Tibial nerve (tissue), 4 donors: ENCODE measurements at regions not wholly inside any gene's neighbourhood (a gene's known extent, or its start where the extent isn't known, plus 50 kb on each side); places are given as distances from the start of the nearest gene placed in this dataset.

Experiments used
- DNase-seq, 2 donors: peaks; one replicate each; pipeline ENCODE4 v3.0.0-alpha.2; 2019; ENCODE audit warnings: low spot score in 2 of 2
- H3K27ac ChIP-seq, 4 donors: fragments of 200-600 bp; sonication (generic) in 3 of 4; one replicate each; pipeline ENCODE4 v1.5.1; 2017 to 2019; ENCODE audit warnings: mild to moderate bottlenecking in 1 of 4
- H3K27me3 ChIP-seq, 2 donors: fragments of 200-600 bp; sonication (generic) in 1 of 2; one replicate each; pipeline versions ENCODE4 v1.5.1 to v1.6.0; 2017 to 2019
- H3K36me3 ChIP-seq, 3 donors: fragments of 200-600 bp; sonication (generic); one replicate each; pipeline ENCODE4 v1.5.1; 2018 to 2019
- H3K4me1 ChIP-seq, 4 donors: fragments of 200-600 bp; sonication (generic) in 3 of 4; one replicate each; pipeline ENCODE4 v1.5.1; 2017 to 2019
- H3K4me3 ChIP-seq, 4 donors: fragments of 200-600 bp; sonication (generic) in 3 of 4; one replicate each; pipeline ENCODE4 v1.5.1; 2017 to 2019; ENCODE audit warnings: mild to moderate bottlenecking in 1 of 4, moderate library complexity in 1 of 4
- H3K9me3 ChIP-seq, 4 donors: fragments of 200-600 bp; sonication (generic) in 3 of 4; one replicate each; pipeline ENCODE4 v1.5.1; 2017 to 2019
- CTCF ChIP-seq, 5 experiments: fragments of 200-600 bp in 3 of 5; fragments of 450-650 bp in 2 of 5; sonication (generic) in 3 of 5; IDR thresholded peaks; one replicate each; pipeline ENCODE4 v1.5.1; 2016 to 2019; ENCODE audit warnings: antibody characterized with exemption in 5 of 5, mild to moderate bottlenecking in 3 of 5, moderate library complexity in 2 of 5
- EP300 ChIP-seq, 2 donors: sonication (generic); formaldehyde crosslinking; IDR thresholded peaks; one replicate each; pipeline ENCODE4 v1.6.1; 2017; ENCODE audit warnings: antibody characterized with exemption in 2 of 2, mild to moderate bottlenecking in 1 of 2
- POLR2A ChIP-seq, 2 donors: fragments of 450-650 bp; IDR thresholded peaks; one replicate each; pipeline ENCODE4 v1.6.1; 2017; ENCODE audit warnings: antibody characterized with exemption in 2 of 2, mild to moderate bottlenecking in 2 of 2, moderate library complexity in 2 of 2
- WGBS, 2 donors: methylation state at CpG; one replicate each; pipeline ENCODE4 v1.1.5; 2018; 5-methylcytosine and 5-hydroxymethylcytosine counted together

DNA sequence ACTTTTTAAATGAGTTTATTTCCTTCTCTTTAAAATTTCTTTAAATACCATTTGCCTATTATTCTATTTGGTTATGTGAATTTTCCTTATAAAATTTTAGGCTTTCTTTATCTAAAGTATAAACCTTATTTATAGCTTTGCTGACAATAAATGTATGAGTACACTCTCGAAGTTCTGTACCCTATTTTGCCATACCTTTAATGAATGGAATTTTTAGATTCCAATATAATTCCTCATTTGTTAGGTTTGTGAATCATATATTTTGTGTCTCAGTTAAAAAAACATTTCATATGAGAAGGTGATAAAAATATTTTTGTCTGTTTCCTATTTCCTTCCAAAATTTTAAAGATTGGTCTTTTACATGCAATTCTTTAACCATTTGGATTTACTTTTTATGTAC is 427.4 kb upstream of the SLC8A1 start:
- 77 to 82% methylated on average over 1 of the region's 1 CpG for WGBS, 2 donors
- H3K9me3 ChIP-seq: no peaks in the 10 kb centered on the region
- no peak for TF ChIP-seq CTCF (IDR thresholded peaks at IDR 0.05)
- no peak for TF ChIP-seq EP300 (IDR thresholded peaks at IDR 0.05)
- TF ChIP-seq POLR2A (IDR thresholded peaks at IDR 0.05): no peak

GRCh38 chr2:40886100-40886499 is 434.2 kb upstream of the SLC8A1 start:
- DNase-seq: no peak
- Histone ChIP-seq H3K4me3 (no peak overlapping the region), H3K36me3 (no peaks in the 10 kb centered on the region), H3K27me3 (no peaks in the 10 kb centered on the region), H3K4me1 (no peaks in the 10 kb centered on the region), H3K9me3 (no peaks in the 10 kb centered on the region), H3K27ac (no peak overlapping the region)
- 76 to 79% methylated on average over 1 of the region's 1 CpG for WGBS, 2 donors
- TF ChIP-seq POLR2A (IDR thresholded peaks at IDR 0.05): no peak
- no peak for TF ChIP-seq CTCF (IDR thresholded peaks at IDR 0.05)
- TF ChIP-seq EP300 (IDR thresholded peaks at IDR 0.05): no peak

More for the DNA sequence above, 427.4 kb upstream of the SLC8A1 start:
- H3K27me3 ChIP-seq: no peaks in the 10 kb centered on the region
- no peak overlapping the region for H3K27ac ChIP-seq
- H3K4me3 ChIP-seq: no peak overlapping the region
- no peak for DNase-seq
- H3K36me3 ChIP-seq: no peaks in the 10 kb centered on the region
- no peaks in the 10 kb centered on the region for H3K4me1 ChIP-seq

GRCh38 chr2:40886655-40887054 is 434.8 kb upstream of the SLC8A1 start:
- Histone ChIP-seq H3K9me3 (no peaks in the 10 kb centered on the region), H3K36me3 (no peaks in the 10 kb centered on the region), H3K27me3 (no peaks in the 10 kb centered on the region), H3K4me3 (no peak overlapping the region), H3K27ac (no peak overlapping the region), H3K4me1 (no peaks in the 10 kb centered on the region)
- whole genome bisulfite sequencing, 2 donors: 88 to 90% methylated on average over 1 of the region's 1 CpG
- no peak for DNase-seq
- TF ChIP-seq CTCF (IDR thresholded peaks at IDR 0.05) (no peak), POLR2A (IDR thresholded peaks at IDR 0.05) (no peak), EP300 (IDR thresholded peaks at IDR 0.05) (no peak)

DNA sequence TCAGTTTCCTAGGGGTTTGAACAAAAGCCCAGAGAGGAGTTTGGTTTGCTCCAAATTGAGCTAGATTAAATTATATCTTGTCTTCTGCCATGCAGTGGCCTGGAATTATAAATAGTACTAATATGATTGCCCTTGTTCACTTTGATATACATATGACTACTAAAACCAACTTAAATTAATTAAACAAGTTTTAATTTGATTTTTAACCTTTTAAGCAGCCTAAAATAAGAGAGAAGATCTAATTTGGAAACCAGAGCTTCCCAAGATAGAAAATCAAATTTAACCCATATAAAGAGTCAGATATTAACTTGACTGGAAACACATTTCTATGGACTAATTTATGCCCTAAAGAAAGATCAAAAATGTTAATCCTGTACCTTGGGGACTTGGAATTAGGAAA is 444.5 kb upstream of the SLC8A1 start:
- no peak overlapping the region for H3K27ac ChIP-seq
- H3K4me1 ChIP-seq: no peaks in the 10 kb centered on the region
- no peaks in the 10 kb centered on the region for H3K9me3 ChIP-seq
- H3K27me3 ChIP-seq: no peaks in the 10 kb centered on the region
- no peak for TF ChIP-seq POLR2A (IDR thresholded peaks at IDR 0.05)
- TF ChIP-seq EP300 (IDR thresholded peaks at IDR 0.05): no peak
- TF ChIP-seq CTCF (IDR thresholded peaks at IDR 0.05): no peak
- H3K36me3 ChIP-seq: no peaks in the 10 kb centered on the region
- DNase-seq: no peak
- H3K4me3 ChIP-seq: no peak overlapping the region

- H3K36me3 ChIP-seq: no peaks in the 10 kb centered on the region
- H3K4me3 ChIP-seq: no peak overlapping the region
- H3K9me3 ChIP-seq: no peaks in the 10 kb centered on the region
- TF ChIP-seq EP300 (IDR thresholded peaks at IDR 0.05): no peak
- TF ChIP-seq POLR2A (IDR thresholded peaks at IDR 0.05): no peak
- TF ChIP-seq CTCF (IDR thresholded peaks at IDR 0.05): no peak
- no peak for DNase-seq
- H3K27ac ChIP-seq: no peak overlapping the region
- H3K4me1 ChIP-seq: peaks cover 0 to 3% (median 0%) of the 10 kb centered on the region in 4 donors
- no peaks in the 10 kb centered on the region for H3K27me3 ChIP-seq
These were observed 462.8 kb upstream of the SLC8A1 start for GRCh38 chr2:40914666-40915065.
